ENCODE measurements at regions not wholly inside any gene's neighbourhood (a gene's known extent, or its start where the extent isn't known, plus 50 kb on each side); places are given as distances from the start of the nearest gene placed in this dataset.

- Histone ChIP-seq H3K4me2 (ENCODE audit: insufficient read depth, low read length) (no peak overlapping the region), H3K9me3 (replicated peaks; ENCODE audit: control insufficient read depth, insufficient read depth, low read length) (no peaks in the 10 kb centered on the region), H3K9ac (replicated peaks; ENCODE audit: extremely low read depth, insufficient read depth, low read length) (no peak overlapping the region), H3K4me3 (replicated peaks in 1 of 3; ENCODE audit: insufficient read depth in 1 of 3, low read depth in 1 of 3, low read length in 3 of 3) (no peak overlapping the region), H3K27me3 (ENCODE audit: control insufficient read depth in 2 of 2, insufficient read depth in 2 of 2, low read length in 2 of 2) (peaks cover 20 to 33% of the 10 kb centered on the region in 2 experiments), H3K9me1 (replicated peaks; ENCODE audit: control insufficient read depth, extremely low read depth, insufficient read depth, low read length) (no peaks in the 10 kb centered on the region), H3K4me1 (ENCODE audit: control insufficient read depth, extremely low read depth, insufficient read depth, low read length) (no peaks in the 10 kb centered on the region), H4K20me1 (replicated peaks; ENCODE audit: control insufficient read depth, extremely low read depth, insufficient read depth, low read length) (no peaks in the 10 kb centered on the region), H3K27ac (ENCODE audit: insufficient read depth, low read depth, low read length) (no peak overlapping the region), H3K79me2 (ENCODE audit: control insufficient read depth, insufficient read depth, low read length) (no peaks in the 10 kb centered on the region), H2AFZ (ENCODE audit: low read depth, low read length) (no peak overlapping the region), H3K36me3 (ENCODE audit: control insufficient read depth in 2 of 2, extremely low read depth in 1 of 2, insufficient read depth in 2 of 2, low read length in 2 of 2) (no peaks in the 10 kb centered on the region)
- DNase-seq (ENCODE audit: low read depth, low spot score) (no peak), FAIRE-seq (no peak)
- CTCF ChIA-PET, result interaction anchor here (1.0 to 1.3 kb wide), 2 partner anchors 16 to 40 kb away, joined by 3 read pairs; no protein-coding TSS in a partner anchor
- POLR2A ChIA-PET, result no interaction called here
- dilution Hi-C loops (cut with MboI; ENCODE audit: extremely low pct_ligation_motif_present, low sequenced_read_pairs), result no loop called here
- TF ChIP-seq POLR2A (IDR thresholded peaks at IDR 0.05; ENCODE audit: low read depth, low read length) (no peak), POLR2AphosphoS5 (IDR thresholded peaks at IDR 0.05; ENCODE audit: insufficient read depth, low read depth, low read length) (no peak), JUN (IDR thresholded peaks at IDR 0.05; ENCODE audit: borderline replicate concordance, insufficient read depth, insufficient read length, low read depth) (no peak), EZH2 (IDR thresholded peaks at IDR 0.05; ENCODE audit: borderline replicate concordance, low read depth, low read length, severe bottlenecking) (no peak), FOS (IDR thresholded peaks at IDR 0.05; ENCODE audit: borderline replicate concordance, insufficient read depth, low read length) (no peak), CTCF (IDR thresholded peaks at IDR 0.05; ENCODE audit: extremely low read depth in 1 of 2, insufficient read depth in 1 of 2, low read depth in 1 of 2, low read length in 2 of 2) (no peak), GATA2 (IDR thresholded peaks at IDR 0.05; ENCODE audit: insufficient read depth, insufficient read length, low read depth, low read length) (no peak), MYC (IDR thresholded peaks at IDR 0.05; ENCODE audit: low read depth, low read length) (no peak)
- TF ChIP-seq, protein P1, sequence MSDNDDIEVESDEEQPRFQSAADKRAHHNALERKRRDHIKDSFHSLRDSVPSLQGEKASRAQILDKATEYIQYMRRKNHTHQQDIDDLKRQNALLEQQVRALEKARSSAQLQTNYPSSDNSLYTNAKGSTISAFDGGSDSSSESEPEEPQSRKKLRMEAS (IDR thresholded peaks at IDR 0.05; ENCODE audit: insufficient read depth, insufficient read length), result no peak
- intact Hi-C loops (cut with micrococcal nuclease), result no loop called here
- no TSS peak for BruUV-seq (replicated peaks)
Observed at GRCh38 chr20:51211191-51211590, 188.3 kb upstream of the KCNG1 start.
